Trophoblast cell (in vitro differentiated cells and primary cell): ENCODE measurements at regions not wholly inside any gene's neighbourhood (a gene's known extent, or its start where the extent isn't known, plus 50 kb on each side); places are given as distances from the start of the nearest gene placed in this dataset.
"Not testable (repeated sequence)": the region's sequence is repeated elsewhere in the genome, so short reads cannot be mapped to it uniquely, and the experiment has no call there.

ENCODE experiments used
- DNase-seq, 2 donors: peaks; one replicate each; pipeline ENCODE4 v3.0.0-alpha.2; 2016
- H2AFZ ChIP-seq: 2 replicates; pipeline ENCODE4 v1.6.1; 2013; ENCODE audit warnings: low read length, moderate library complexity, mild to moderate bottlenecking; ENCODE audit not compliant: insufficient read depth, poor library complexity
- H2AK5ac ChIP-seq: 2 replicates; pipeline ENCODE4 v1.6.1; 2013; ENCODE audit warnings: mild to moderate bottlenecking, low read length
- H2BK120ac ChIP-seq: 2 replicates; pipeline ENCODE4 v1.6.1; 2013; ENCODE audit warnings: low read length, mild to moderate bottlenecking, moderate library complexity; ENCODE audit not compliant: insufficient read depth, poor library complexity
- H2BK12ac ChIP-seq: 2 replicates; pipeline ENCODE4 v1.6.1; 2013; ENCODE audit warnings: mild to moderate bottlenecking, low read length, moderate library complexity
- H2BK5ac ChIP-seq: 2 replicates; pipeline ENCODE4 v1.6.1; 2013; ENCODE audit warnings: low read length, low read depth, moderate library complexity, mild to moderate bottlenecking; ENCODE audit not compliant: poor library complexity
- H3K14ac ChIP-seq: 2 replicates; pipeline ENCODE4 v1.6.1; 2013; ENCODE audit warnings: mild to moderate bottlenecking, low read length
- H3K18ac ChIP-seq: 2 replicates; pipeline ENCODE4 v1.6.1; 2013; ENCODE audit warnings: mild to moderate bottlenecking, low read length
- H3K23ac ChIP-seq: 2 replicates; pipeline ENCODE4 v1.6.1; 2013; ENCODE audit warnings: low read length
- H3K27ac ChIP-seq: 2 replicates; pipeline ENCODE4 v1.5.1; 2013; ENCODE audit warnings: low read depth, mild to moderate bottlenecking, inconsistent platforms, low read length, moderate library complexity
- H3K27me3 ChIP-seq: 2 replicates; pipeline ENCODE4 v1.6.1; 2013; ENCODE audit warnings: inconsistent platforms, mild to moderate bottlenecking, low read length, moderate library complexity; ENCODE audit not compliant: insufficient read depth
- H3K36me3 ChIP-seq, 2 experiments: 1 replicate in 1 of 2; 2 replicates in 1 of 2; pipeline ENCODE4 v1.6.1; 2013; ENCODE audit warnings: low read length in 2 of 2, mild to moderate bottlenecking in 2 of 2, moderate library complexity in 1 of 2; ENCODE audit not compliant: insufficient read depth in 2 of 2, control insufficient read depth in 1 of 2
- H3K4ac ChIP-seq: 2 replicates; pipeline ENCODE4 v1.6.1; 2013; ENCODE audit warnings: low read depth, mild to moderate bottlenecking, low read length, moderate library complexity
- H3K4me1 ChIP-seq, 2 experiments: 1 replicate in 1 of 2; 2 replicates in 1 of 2; pipeline ENCODE4 v1.6.1; 2013; ENCODE audit warnings: low read length in 2 of 2, mild to moderate bottlenecking in 2 of 2, moderate library complexity in 1 of 2; ENCODE audit not compliant: insufficient read depth in 2 of 2, control insufficient read depth in 1 of 2
- H3K4me2 ChIP-seq: 2 replicates; pipeline ENCODE4 v1.6.1; 2013; ENCODE audit warnings: inconsistent platforms, mild to moderate bottlenecking, low read length, moderate library complexity
- H3K4me3 ChIP-seq: 2 replicates; pipeline ENCODE4 v1.5.1; 2013; ENCODE audit warnings: mild to moderate bottlenecking, low read depth, low read length, inconsistent platforms
- H3K79me1 ChIP-seq: one replicate; pipeline ENCODE4 v1.6.1; 2013; ENCODE audit warnings: low read length
- H3K79me2 ChIP-seq: 2 replicates; pipeline ENCODE4 v1.6.1; 2013; ENCODE audit warnings: low read length, mild to moderate bottlenecking; ENCODE audit not compliant: control insufficient read depth, insufficient read depth, poor library complexity
- H3K9ac ChIP-seq: 2 replicates; pipeline ENCODE4 v1.6.1; 2013; ENCODE audit warnings: mild to moderate bottlenecking, low read length
- H3K9me3 ChIP-seq: 2 replicates; pipeline ENCODE4 v1.6.1; 2013; ENCODE audit warnings: low read depth, mild to moderate bottlenecking, control low read depth, inconsistent platforms, low read length; ENCODE audit not compliant: insufficient read depth
- H4K12ac ChIP-seq: 2 replicates; pipeline ENCODE4 v1.6.1; 2013; ENCODE audit warnings: low read depth, mild to moderate bottlenecking, low read length, moderate library complexity
- H4K8ac ChIP-seq: 2 replicates; pipeline ENCODE4 v1.6.1; 2013; ENCODE audit warnings: low read depth, mild to moderate bottlenecking, low read length, moderate library complexity
- H4K91ac ChIP-seq: one replicate; pipeline ENCODE4 v1.6.1; 2013; ENCODE audit warnings: low read depth, mild to moderate bottlenecking, low read length, moderate library complexity
- WGBS: extraction: QIAGEN DNeasy Blood & Tissue Kit; methylation state at CpG from one replicate; pipeline ENCODE4 v1.1.7; 2013; ENCODE audit warnings: missing lambda C conversion rate; ENCODE audit not compliant: insufficient read length, insufficient coverage; ENCODE audit errors: extremely low coverage; 5-methylcytosine and 5-hydroxymethylcytosine counted together

- H3K79me2 ChIP-seq, H3K18ac ChIP-seq, H3K4ac ChIP-seq, H3K23ac ChIP-seq, H3K4me1 ChIP-seq, DNase-seq, H3K4me3 ChIP-seq, H2BK5ac ChIP-seq, H3K9ac ChIP-seq, H4K12ac ChIP-seq, H3K36me3 ChIP-seq, H3K9me3 ChIP-seq, H4K91ac ChIP-seq, H3K27me3 ChIP-seq, H2BK12ac ChIP-seq, H3K14ac ChIP-seq, H4K8ac ChIP-seq, H3K4me2 ChIP-seq, H2AK5ac ChIP-seq, H2BK120ac ChIP-seq, H3K79me1 ChIP-seq, H2AFZ ChIP-seq, H3K27ac ChIP-seq: not testable (repeated sequence)
- WGBS, result no CpG with 5 or more reads among the region's 41 CpGs
These were observed 60.6 kb downstream of the GOLGA8T start for GRCh38 chr15:30195355-30196008.

GRCh38 chr15:30196009-30196375 is 61.1 kb downstream of the GOLGA8T start:
- H3K4ac ChIP-seq, H3K36me3 ChIP-seq, H3K14ac ChIP-seq, H2AFZ ChIP-seq, H3K23ac ChIP-seq, H3K9me3 ChIP-seq, H3K4me1 ChIP-seq, H3K27me3 ChIP-seq, H2BK5ac ChIP-seq, H3K18ac ChIP-seq, H3K27ac ChIP-seq, H3K79me2 ChIP-seq, H3K9ac ChIP-seq, H4K8ac ChIP-seq, H2BK120ac ChIP-seq, H2BK12ac ChIP-seq, H4K91ac ChIP-seq, H4K12ac ChIP-seq, H2AK5ac ChIP-seq, H3K79me1 ChIP-seq: not testable (repeated sequence)
- no CpG with 5 or more reads among the region's 32 CpGs for WGBS
- peak overlapping the region; percentile 58 for H3K4me2 ChIP-seq
- DNase-seq, result peak in 1 of 2 donors; percentile 1
- H3K4me3 ChIP-seq, result peak overlapping the region; percentile 53

DNA sequence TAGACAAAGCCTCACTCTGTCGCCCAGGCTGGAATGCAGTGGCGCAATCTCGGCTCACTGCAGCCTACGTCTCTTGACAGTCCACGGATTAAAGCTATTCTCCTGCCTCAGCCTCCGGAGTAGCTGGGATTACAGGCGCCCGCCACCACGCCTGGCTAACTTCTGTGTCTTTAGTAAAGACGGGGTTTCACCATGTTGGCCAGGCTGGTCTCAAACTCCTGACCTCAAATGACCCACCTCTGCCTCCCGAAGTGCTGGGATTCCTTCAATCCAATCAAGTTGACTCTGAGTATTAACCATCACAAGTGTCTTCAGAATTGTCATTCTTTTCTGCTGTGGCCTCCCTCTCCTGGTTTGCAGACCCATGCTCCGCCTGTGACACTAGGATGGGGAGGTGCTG is 61.9 kb downstream of the GOLGA8T start:
- not testable (repeated sequence) for H3K9ac ChIP-seq, H4K12ac ChIP-seq, H3K4me3 ChIP-seq, H2BK12ac ChIP-seq, H3K9me3 ChIP-seq, H4K91ac ChIP-seq, DNase-seq, H3K27ac ChIP-seq, H3K23ac ChIP-seq, H2BK120ac ChIP-seq, H4K8ac ChIP-seq, H3K4me2 ChIP-seq, H3K79me2 ChIP-seq, H2AFZ ChIP-seq, H3K36me3 ChIP-seq, H2AK5ac ChIP-seq, H3K27me3 ChIP-seq, H3K4ac ChIP-seq, H3K18ac ChIP-seq, H3K14ac ChIP-seq, H2BK5ac ChIP-seq, H3K79me1 ChIP-seq, H3K4me1 ChIP-seq
- WGBS, result no CpG with 5 or more reads among the region's 12 CpGs

DNA sequence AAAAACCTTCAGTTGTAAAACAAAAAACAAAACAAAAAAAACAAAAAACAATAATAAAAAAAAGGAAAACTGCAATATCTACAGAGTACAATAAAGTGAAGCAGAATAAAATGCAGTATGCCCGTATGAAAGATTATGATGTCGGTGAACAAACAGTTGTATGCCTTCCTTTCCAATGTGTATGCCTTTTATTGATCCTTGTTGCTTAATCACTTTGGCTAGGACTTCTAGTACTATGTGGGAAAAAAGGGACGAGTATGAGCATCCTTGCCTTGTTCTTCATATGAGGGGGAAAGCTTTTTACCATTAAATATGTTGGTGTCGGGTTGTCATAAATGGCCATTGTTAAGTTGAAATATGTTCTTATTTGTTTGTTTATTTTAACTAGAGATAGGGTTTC is 66.7 kb downstream of the GOLGA8T start:
- H2BK5ac ChIP-seq, H3K4ac ChIP-seq, H3K4me1 ChIP-seq, H3K18ac ChIP-seq, H2BK120ac ChIP-seq, H3K4me3 ChIP-seq, DNase-seq, H3K23ac ChIP-seq, H2BK12ac ChIP-seq, H3K9me3 ChIP-seq, H3K4me2 ChIP-seq, H2AFZ ChIP-seq, H3K9ac ChIP-seq, H3K27ac ChIP-seq, H3K14ac ChIP-seq, H3K79me2 ChIP-seq, H4K8ac ChIP-seq, H2AK5ac ChIP-seq, H4K12ac ChIP-seq, H3K79me1 ChIP-seq, H3K36me3 ChIP-seq, H3K27me3 ChIP-seq, H4K91ac ChIP-seq: not testable (repeated sequence)
- WGBS, result no CpG with 5 or more reads among the region's 4 CpGs
